K562 (cell line): ENCODE measurements at regions not wholly inside any gene's neighbourhood (a gene's known extent, or its start where the extent isn't known, plus 50 kb on each side); places are given as distances from the start of the nearest gene placed in this dataset.
"Not testable (repeated sequence)": the region's sequence is repeated elsewhere in the genome, so short reads cannot be mapped to it uniquely, and the experiment has no call there.

Experiments used
- ATAC-seq: fragments of 200-7000 bp; cut with Tn5 transposase; 3 replicates; pipeline ENCODE4 v1.9.1; 2020; ENCODE audit warnings: moderate library complexity
- BruUV-seq: library from RNA; stranded (reverse); fragments of 400-500 nt; replicated peaks from 2 replicates; lab custom pipeline; 2021; lab: Mats Ljungman, UMichigan
- CTCF ChIA-PET: fragments of 300-600 bp; formaldehyde crosslinking; extraction: SDS; loops from one replicate; lab custom pipeline; 2021; ENCODE audit warnings: low intra/inter-chr PET ratio; lab: Yijun Ruan, JAX
- POLR2A ChIA-PET: fragments of 300-600, 350-650 bp; sonication (Branson Sonifier 250); formaldehyde crosslinking; extraction: SDS; loops from one replicate; lab custom pipeline; 2021; ENCODE audit warnings: antibody characterized with exemption, inconsistent platforms; lab: Yijun Ruan, JAX
- DNase-seq, 4 experiments: peaks; one replicate each; pipeline versions ENCODE4 v3.0.0 to v3.0.0-alpha.2; 2011 to 2018; ENCODE audit warnings: low spot score in 3 of 4, mixed read lengths in 3 of 4; ENCODE audit errors: extremely low read depth in 1 of 4
- FAIRE-seq: peaks from 2 replicates; lab custom pipeline; 2011; peaks lifted over from hg19 to GRCh38; lab: Jason Lieb, UNC
- H2AFZ ChIP-seq: 2 replicates; pipeline ENCODE4 v1.6.0; 2011; ENCODE audit warnings: low read depth, low read length, control low read depth, inconsistent platforms
- H3K27ac ChIP-seq: fragments of 200-600 bp; 3 replicates; pipeline ENCODE4 v1.8.0; 2011; ENCODE audit warnings: low read depth, mild to moderate bottlenecking, control low read depth, inconsistent platforms, low read length, moderate library complexity, mixed read lengths; ENCODE audit errors: extremely low read depth
- H3K27me3 ChIP-seq, 2 experiments: fragments of 300-600 bp in 1 of 2; 2 replicates in 1 of 2; 3 replicates in 1 of 2; pipeline versions ENCODE4 v1.6.0 to v1.8.0; 2011; ENCODE audit warnings: inconsistent platforms in 2 of 2, low read length in 2 of 2, mild to moderate bottlenecking in 1 of 2, mixed read lengths in 1 of 2, moderate library complexity in 1 of 2; ENCODE audit not compliant: control insufficient read depth in 2 of 2, insufficient read depth in 2 of 2
- H3K36me3 ChIP-seq: fragments of 300-600 bp; 3 replicates; pipeline ENCODE4 v1.8.0; 2011; ENCODE audit warnings: mild to moderate bottlenecking, low read length, inconsistent platforms; ENCODE audit not compliant: control insufficient read depth, insufficient read depth
- H3K4me1 ChIP-seq, 2 experiments: fragments of 200-600 bp in 1 of 2; replicated peaks in 1 of 2; 2 replicates in 1 of 2; 3 replicates in 1 of 2; pipeline versions ENCODE4 v1.5.1 to v1.8.0; 2011; ENCODE audit warnings: inconsistent platforms in 2 of 2, low read length in 2 of 2, mild to moderate bottlenecking in 1 of 2, mixed read lengths in 1 of 2, moderate library complexity in 1 of 2; ENCODE audit not compliant: control insufficient read depth in 2 of 2, insufficient read depth in 2 of 2
- H3K4me2 ChIP-seq: 2 replicates; pipeline ENCODE4 v1.6.1; 2011; ENCODE audit warnings: low read length, control low read depth, inconsistent platforms, mixed read lengths; ENCODE audit not compliant: insufficient read depth
- H3K4me3 ChIP-seq: fragments of 200-600 bp; sonication (generic), shearing (Covaris generic); 2 replicates; pipeline ENCODE4 v1.5.1; 2016; ENCODE audit warnings: control low read depth, inconsistent platforms
- H3K79me2 ChIP-seq: fragments of 200-600 bp; 3 replicates; pipeline ENCODE4 v1.8.0; 2011; ENCODE audit warnings: low read length, inconsistent platforms; ENCODE audit not compliant: control insufficient read depth, insufficient read depth
- H3K9ac ChIP-seq, 2 experiments: 2 replicates each; pipeline versions ENCODE4 v1.6.0 to v1.6.1; 2011; ENCODE audit warnings: low read depth in 2 of 2, low read length in 2 of 2, control low read depth in 1 of 2, inconsistent platforms in 1 of 2, mild to moderate bottlenecking in 1 of 2, mixed read lengths in 1 of 2; ENCODE audit not compliant: insufficient read depth in 1 of 2
- H3K9me1 ChIP-seq: one replicate; pipeline ENCODE4 v1.6.0; 2011; ENCODE audit warnings: inconsistent platforms, mild to moderate bottlenecking, low read length, moderate library complexity; ENCODE audit not compliant: control insufficient read depth, insufficient read depth
- H3K9me3 ChIP-seq: replicated peaks from 2 replicates; pipeline ENCODE4 v1.5.1; 2011; ENCODE audit warnings: low read depth, low read length, inconsistent platforms; ENCODE audit not compliant: control insufficient read depth, insufficient read depth
- H4K20me1 ChIP-seq: replicated peaks from 2 replicates; pipeline ENCODE4 v1.6.1; 2011; ENCODE audit warnings: low read length, inconsistent platforms, mixed read lengths; ENCODE audit not compliant: control insufficient read depth, insufficient read depth
- WGBS: fragments of 100-300 bp; shearing (Covaris generic); methylation state at CpG from one replicate; pipeline ENCODE4 v1.1.6; 2016; ENCODE audit warnings: low coverage, mixed read lengths; ENCODE audit not compliant: insufficient coverage; ENCODE audit errors: missing lambda C conversion rate; 5-methylcytosine and 5-hydroxymethylcytosine counted together
- in situ Hi-C: fragments of 300-500 bp; cut with MboI; formaldehyde crosslinking; loops from 4 replicates; pipeline ENCODE4 v1.15.0; 2018; ENCODE audit warnings: inconsistent platforms, mixed read lengths
- intact Hi-C: fragments of 100-400 bp; cut with micrococcal nuclease; formaldehyde crosslinking; loops from 2 replicates; pipeline ENCODE4 v1.14.2; 2022

DNA sequence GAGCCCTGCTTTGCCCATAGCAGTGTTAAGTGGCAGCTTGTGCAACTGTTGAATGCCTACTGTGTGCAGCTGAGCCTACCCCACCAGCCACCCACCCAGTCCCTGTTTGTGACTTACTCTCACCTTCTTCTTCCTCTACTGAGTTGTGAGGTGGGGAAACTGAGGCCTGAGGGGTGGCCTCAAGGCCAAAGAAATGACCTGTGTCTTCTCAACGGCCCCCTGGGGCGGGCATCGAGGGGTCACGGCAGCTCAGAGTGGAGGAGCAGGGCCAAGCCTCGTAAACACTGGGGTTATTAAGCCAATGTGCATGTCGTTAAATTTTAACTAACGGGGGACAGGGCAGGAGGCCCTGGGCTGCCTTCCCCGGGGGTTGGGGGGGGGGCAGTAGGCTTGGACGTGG, 369.6 kb upstream of the ZNF722 start:
- H4K20me1 ChIP-seq, H3K9me3 ChIP-seq, ATAC-seq, H3K4me1 ChIP-seq, intact Hi-C loops, H3K9ac ChIP-seq, H3K79me2 ChIP-seq, H3K4me3 ChIP-seq, H3K4me2 ChIP-seq, CTCF ChIA-PET, DNase-seq, H3K9me1 ChIP-seq, FAIRE-seq, H3K36me3 ChIP-seq, BruUV-seq, POLR2A ChIA-PET, H3K27ac ChIP-seq, H3K27me3 ChIP-seq, in situ Hi-C loops, H2AFZ ChIP-seq: not testable (repeated sequence)
- WGBS, result 0% methylated on average over 2 of the region's 9 CpGs

DNA sequence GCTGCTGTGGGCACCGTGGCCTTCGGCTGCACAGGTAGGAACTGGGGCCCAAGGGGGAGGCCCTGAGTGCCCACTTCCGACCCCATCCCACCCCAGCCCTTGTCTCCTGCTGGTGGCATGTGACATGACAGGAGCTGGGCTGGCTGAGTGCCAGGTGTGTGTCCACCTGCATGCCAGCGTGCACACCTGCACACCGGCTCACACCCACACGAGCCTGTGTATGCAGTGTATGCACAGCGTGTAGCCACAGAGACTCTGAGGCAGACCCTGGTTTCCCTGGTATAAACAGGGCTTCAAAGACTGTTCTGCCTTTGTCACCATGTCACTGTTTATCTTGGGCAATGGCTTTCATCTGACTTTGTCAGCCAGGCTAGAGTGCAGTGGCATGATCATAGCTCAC, 362.1 kb upstream of the ZNF722 start:
- H3K9ac ChIP-seq, H2AFZ ChIP-seq, H3K27me3 ChIP-seq, ATAC-seq, H3K4me2 ChIP-seq, CTCF ChIA-PET, BruUV-seq, DNase-seq, in situ Hi-C loops, H3K9me1 ChIP-seq, POLR2A ChIA-PET, H4K20me1 ChIP-seq, H3K79me2 ChIP-seq, H3K27ac ChIP-seq, FAIRE-seq, H3K4me3 ChIP-seq, H3K4me1 ChIP-seq, H3K9me3 ChIP-seq, intact Hi-C loops, H3K36me3 ChIP-seq: not testable (repeated sequence)
- 4% methylated on average over 4 of the region's 7 CpGs for WGBS

DNA sequence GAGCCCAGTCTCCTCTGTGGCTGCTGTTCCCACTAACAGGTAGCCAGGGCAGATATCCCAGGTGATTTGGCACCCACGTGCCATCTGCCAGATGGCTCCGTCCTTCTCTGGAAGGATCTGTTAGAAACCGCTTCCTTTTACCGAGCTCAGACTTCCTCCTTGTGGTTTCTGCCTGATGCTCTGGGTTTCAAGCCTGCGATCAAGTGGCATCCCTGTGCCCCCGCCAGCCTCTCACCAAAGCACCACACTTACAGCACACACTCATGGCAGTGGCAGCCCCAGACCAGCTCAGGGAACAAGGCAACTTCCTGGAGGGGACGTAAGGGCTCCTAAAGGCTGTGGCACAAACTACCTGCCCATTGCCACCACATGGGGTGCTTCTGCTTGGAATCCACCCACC, 333.1 kb upstream of the ZNF722 start:
- 0% methylated on average over 1 of the region's 7 CpGs for WGBS
- H2AFZ ChIP-seq, POLR2A ChIA-PET, DNase-seq, H3K4me3 ChIP-seq, H3K27ac ChIP-seq, H3K27me3 ChIP-seq, H3K4me2 ChIP-seq, ATAC-seq, H4K20me1 ChIP-seq, FAIRE-seq, H3K9ac ChIP-seq, intact Hi-C loops, H3K9me1 ChIP-seq, H3K36me3 ChIP-seq, in situ Hi-C loops, BruUV-seq, H3K79me2 ChIP-seq, H3K4me1 ChIP-seq, CTCF ChIA-PET, H3K9me3 ChIP-seq: not testable (repeated sequence)

DNA sequence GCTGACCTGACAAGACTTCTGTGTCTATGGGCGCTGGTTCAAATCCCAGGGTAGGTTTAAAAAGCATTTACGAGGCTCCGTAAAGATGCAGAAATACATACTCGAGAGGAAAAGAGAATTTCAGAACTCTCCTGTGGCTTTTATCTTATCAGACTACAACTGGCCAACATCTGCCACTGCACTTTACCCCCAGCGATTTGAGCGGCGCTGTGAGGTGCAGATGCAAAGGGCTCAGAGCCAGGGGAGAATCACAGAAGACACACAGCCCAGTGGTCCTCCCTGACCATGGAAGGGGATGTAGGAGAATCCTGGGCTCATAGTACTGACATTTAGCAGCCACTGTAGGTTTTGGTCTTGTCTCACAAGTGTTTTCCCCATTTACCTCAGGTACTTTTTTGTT, 307.2 kb upstream of the ZNF722 start:
- H3K79me2 ChIP-seq, POLR2A ChIA-PET, DNase-seq, H3K9ac ChIP-seq, H3K9me3 ChIP-seq, FAIRE-seq, CTCF ChIA-PET, BruUV-seq, in situ Hi-C loops, H4K20me1 ChIP-seq, H3K27ac ChIP-seq, H3K4me2 ChIP-seq, H2AFZ ChIP-seq, H3K4me1 ChIP-seq, intact Hi-C loops, ATAC-seq, H3K4me3 ChIP-seq, H3K9me1 ChIP-seq, H3K27me3 ChIP-seq, H3K36me3 ChIP-seq: not testable (repeated sequence)
- WGBS, result 0% methylated on average over 3 of the region's 7 CpGs
